Inferior parietal cortex (tissue), 1 donor: ENCODE measurements at regions not wholly inside any gene's neighbourhood (a gene's known extent, or its start where the extent isn't known, plus 50 kb on each side); places are given as distances from the start of the nearest gene placed in this dataset.
"Not testable (repeated sequence)": the region's sequence is repeated elsewhere in the genome, so short reads cannot be mapped to it uniquely, and the experiment has no call there.

Experiments
- DNase-seq: peaks from one replicate; pipeline ENCODE4 v3.0.0-alpha.2; 2016; ENCODE audit errors: extremely low spot score

GRCh38 chr2:235105821-235106359 lies 154.1 kb downstream of the SH3BP4 start:
- no peak for DNase-seq

- DNase-seq = peak; percentile 78
Measured at GRCh38 chr2:235106874-235107639, 155.2 kb downstream of the SH3BP4 start.

- no peak for DNase-seq
Measured at GRCh38 chr2:235107640-235107951, 155.8 kb downstream of the SH3BP4 start.

GRCh38 chr2:235109561-235109960 lies 157.7 kb downstream of the SH3BP4 start:
- DNase-seq = not testable (repeated sequence)

GRCh38 chr2:235112365-235112764 lies 160.5 kb downstream of the SH3BP4 start:
- DNase-seq = no peak

- DNase-seq = no peak
Measured at GRCh38 chr2:235113854-235114253, 162.0 kb downstream of the SH3BP4 start.

- DNase-seq = no peak
Measured at GRCh38 chr2:235114286-235114685, 162.5 kb downstream of the SH3BP4 start.

GRCh38 chr2:235115521-235115920 lies 163.7 kb downstream of the SH3BP4 start:
- DNase-seq = no peak

GRCh38 chr2:235116885-235117492 lies 165.2 kb downstream of the SH3BP4 start:
- peak; percentile 89 for DNase-seq

- no peak for DNase-seq
Measured at GRCh38 chr2:235126768-235127167, 175.0 kb downstream of the SH3BP4 start.

- DNase-seq = no peak
Measured at GRCh38 chr2:235127931-235128330, 176.1 kb downstream of the SH3BP4 start.

GRCh38 chr2:235129850-235130249 lies 178.0 kb downstream of the SH3BP4 start:
- DNase-seq = no peak

GRCh38 chr2:235131334-235132305 lies 179.8 kb downstream of the SH3BP4 start:
- DNase-seq = no peak

- no peak for DNase-seq
Measured at GRCh38 chr2:235132651-235133050, 180.8 kb downstream of the SH3BP4 start.

GRCh38 chr2:235133837-235134236 lies 182.0 kb downstream of the SH3BP4 start:
- DNase-seq = no peak

- DNase-seq = no peak
Measured at GRCh38 chr2:235134420-235134819, 182.6 kb downstream of the SH3BP4 start.

- DNase-seq = no peak
Measured at GRCh38 chr2:235135195-235135965, 183.6 kb downstream of the SH3BP4 start.

GRCh38 chr2:235135990-235136561 lies 184.3 kb downstream of the SH3BP4 start:
- DNase-seq = peak; percentile 78

GRCh38 chr2:235138339-235138738 lies 186.5 kb downstream of the SH3BP4 start:
- no peak for DNase-seq

- no peak for DNase-seq
Measured at GRCh38 chr2:235139956-235140800, 188.4 kb downstream of the SH3BP4 start.
